H1 (cell line): ENCODE measurements at regions not wholly inside any gene's neighbourhood (a gene's known extent, or its start where the extent isn't known, plus 50 kb on each side); places are given as distances from the start of the nearest gene placed in this dataset.

Experiments
- CTCF ChIA-PET: fragments of 300-600 bp; sonication (Branson Sonifier 250); formaldehyde crosslinking; loops from one replicate; lab custom pipeline; 2021; ENCODE audit not compliant: partially characterized antibody; lab: Charles Lee
- POLR2A ChIA-PET: fragments of 300-600 bp; sonication (Branson Sonifier 250); formaldehyde crosslinking; loops from one replicate; lab custom pipeline; 2021; ENCODE audit warnings: inconsistent platforms; ENCODE audit not compliant: partially characterized antibody; lab: Charles Lee
- DNase-seq, 2 experiments: peaks; one replicate each; pipeline versions ENCODE4 v3.0.0 to v3.0.0-alpha.2; 2010 to 2022; ENCODE audit warnings: low spot score in 2 of 2, low read depth in 1 of 2, mixed read lengths in 1 of 2
- FAIRE-seq: peaks from 2 replicates; lab custom pipeline; 2011; peaks lifted over from hg19 to GRCh38; lab: Jason Lieb, UNC
- H2AFZ ChIP-seq: 2 replicates; pipeline ENCODE4 v1.8.1; 2012; ENCODE audit warnings: low read length, inconsistent platforms
- H2AK5ac ChIP-seq: 2 replicates; pipeline ENCODE4 v1.6.1; 2013; ENCODE audit warnings: low read depth, low read length
- H2BK120ac ChIP-seq: replicated peaks from 2 replicates; pipeline ENCODE3; 2013; ENCODE audit warnings: low read depth, low read length, inconsistent platforms
- H2BK12ac ChIP-seq: 2 replicates; pipeline ENCODE4 v1.6.1; 2013; ENCODE audit warnings: low read depth, low read length
- H2BK15ac ChIP-seq: 2 replicates; pipeline ENCODE4 v1.6.1; 2013; ENCODE audit warnings: low read length
- H2BK20ac ChIP-seq: 2 replicates; pipeline ENCODE4 v1.6.1; 2013; ENCODE audit warnings: low read length
- H2BK5ac ChIP-seq: 2 replicates; pipeline ENCODE4 v1.6.1; 2013; ENCODE audit warnings: low read depth, low read length
- H3K14ac ChIP-seq: 2 replicates; pipeline ENCODE4 v1.6.1; 2013; ENCODE audit warnings: inconsistent platforms; ENCODE audit not compliant: insufficient read length
- H3K18ac ChIP-seq: 2 replicates; pipeline ENCODE4 v1.6.1; 2013; ENCODE audit warnings: low read length; ENCODE audit errors: extremely low read depth
- H3K23ac ChIP-seq: 2 replicates; pipeline ENCODE4 v1.6.1; 2013; ENCODE audit warnings: inconsistent platforms; ENCODE audit not compliant: insufficient read length
- H3K23me2 ChIP-seq: 2 replicates; pipeline ENCODE4 v1.6.1; 2013; ENCODE audit warnings: low read depth, low read length
- H3K27ac ChIP-seq: 2 replicates; pipeline ENCODE4 v1.6.1; 2011; ENCODE audit warnings: low read depth, low read length, inconsistent platforms
- H3K27me3 ChIP-seq, 4 experiments: replicated peaks in 1 of 4; 1 replicate in 1 of 4; 2 replicates in 3 of 4; pipeline versions ENCODE4 v1.6.1 to v1.8.1; 2011 to 2013; ENCODE audit warnings: low read length in 3 of 4, mild to moderate bottlenecking in 3 of 4, inconsistent platforms in 2 of 4, mixed read lengths in 2 of 4, moderate library complexity in 1 of 4; ENCODE audit not compliant: control insufficient read depth in 3 of 4, insufficient read depth in 3 of 4; ENCODE audit errors: extremely low read depth in 1 of 4
- H3K36me3 ChIP-seq, 4 experiments: 2 replicates each; pipeline versions ENCODE4 v1.6.1 to v1.8.1; 2011 to 2013; ENCODE audit warnings: mild to moderate bottlenecking in 4 of 4, low read length in 3 of 4, moderate library complexity in 2 of 4, control low read depth in 1 of 4, inconsistent platforms in 1 of 4; ENCODE audit not compliant: insufficient read depth in 4 of 4, control insufficient read depth in 2 of 4
- H3K4ac ChIP-seq: replicated peaks from 2 replicates; pipeline ENCODE3; 2013; ENCODE audit warnings: low read length, low read depth, mixed read lengths, inconsistent platforms; ENCODE audit not compliant: insufficient read length
- H3K4me1 ChIP-seq, 4 experiments: replicated peaks in 1 of 4; 1 replicate in 1 of 4; 2 replicates in 3 of 4; pipeline versions ENCODE4 v1.6.1 to v1.8.1; 2011 to 2013; ENCODE audit warnings: low read length in 3 of 4, inconsistent platforms in 2 of 4, mixed read lengths in 1 of 4; ENCODE audit not compliant: insufficient read depth in 4 of 4, control insufficient read depth in 3 of 4
- H3K4me2 ChIP-seq, 2 experiments: 2 replicates each; pipeline versions ENCODE4 v1.6.1 to v1.8.1; 2011 to 2013; ENCODE audit warnings: low read depth in 2 of 2, low read length in 2 of 2, control low read depth in 1 of 2, inconsistent platforms in 1 of 2, mild to moderate bottlenecking in 1 of 2; ENCODE audit not compliant: insufficient read depth in 1 of 2
- H3K4me3 ChIP-seq, 4 experiments: fragments of 200-600, 300-600 bp in 1 of 4; sonication (generic), shearing (Covaris generic), sonication (Bioruptor Twin) in 1 of 4; 2 replicates each; pipeline versions ENCODE4 v1.5.1 to v1.8.1; 2011 to 2016; ENCODE audit warnings: low read length in 4 of 4, low read depth in 3 of 4, control low read depth in 2 of 4, inconsistent platforms in 2 of 4, mild to moderate bottlenecking in 2 of 4, mixed read lengths in 1 of 4, moderate library complexity in 1 of 4; ENCODE audit not compliant: insufficient read depth in 2 of 4; ENCODE audit errors: extremely low read depth in 1 of 4
- H3K56ac ChIP-seq: replicated peaks from 2 replicates; pipeline ENCODE3; 2013; ENCODE audit warnings: low read depth, mild to moderate bottlenecking, mixed read lengths, low read length, inconsistent platforms; ENCODE audit not compliant: insufficient read length
- H3K79me1 ChIP-seq: 2 replicates; pipeline ENCODE4 v1.6.1; 2013; ENCODE audit warnings: low read depth, low read length, control low read depth
- H3K79me2 ChIP-seq, 2 experiments: 2 replicates each; pipeline versions ENCODE4 v1.6.1 to v1.8.1; 2012 to 2013; ENCODE audit warnings: low read length in 2 of 2, mild to moderate bottlenecking in 2 of 2, inconsistent platforms in 1 of 2; ENCODE audit not compliant: insufficient read depth in 2 of 2, control insufficient read depth in 1 of 2
- H3K9ac ChIP-seq, 4 experiments: replicated peaks in 1 of 4; 1 replicate in 1 of 4; 2 replicates in 3 of 4; pipeline versions ENCODE4 v1.6.1 to v1.8.1; 2011 to 2013; ENCODE audit warnings: low read depth in 3 of 4, low read length in 3 of 4, control low read depth in 2 of 4, mild to moderate bottlenecking in 2 of 4, moderate library complexity in 2 of 4, inconsistent platforms in 1 of 4; ENCODE audit errors: extremely low read depth in 1 of 4
- H3K9me3 ChIP-seq, 2 experiments: 2 replicates each; pipeline versions ENCODE4 v1.6.1 to v1.8.1; 2012 to 2013; ENCODE audit warnings: mild to moderate bottlenecking in 2 of 2, moderate library complexity in 2 of 2, control low read depth in 1 of 2, inconsistent platforms in 1 of 2, low read depth in 1 of 2, low read length in 1 of 2, mixed read lengths in 1 of 2; ENCODE audit not compliant: insufficient read depth in 2 of 2
- H4K20me1 ChIP-seq, 2 experiments: replicated peaks in 1 of 2; 2 replicates each; pipeline versions ENCODE3 to v1.8.1; 2011 to 2013; ENCODE audit warnings: inconsistent platforms in 2 of 2, low read length in 2 of 2, mild to moderate bottlenecking in 1 of 2; ENCODE audit not compliant: insufficient read depth in 2 of 2, control insufficient read depth in 1 of 2
- H4K5ac ChIP-seq: 2 replicates; pipeline ENCODE4 v1.6.1; 2013; ENCODE audit warnings: low read length, low read depth, mixed read lengths, inconsistent platforms; ENCODE audit not compliant: insufficient read length
- H4K8ac ChIP-seq: 2 replicates; pipeline ENCODE4 v1.8.0; 2013; ENCODE audit warnings: mild to moderate bottlenecking, moderate library complexity, low read length, inconsistent platforms; ENCODE audit not compliant: insufficient read depth; ENCODE audit errors: extremely low read depth
- H4K91ac ChIP-seq: replicated peaks from 2 replicates; pipeline ENCODE3; 2013; ENCODE audit warnings: low read length, mixed read lengths, inconsistent platforms; ENCODE audit not compliant: insufficient read length
- ASH2L ChIP-seq: fragments of 200-600, 300-600 bp; sonication (generic); IDR thresholded peaks from one replicate; pipeline ENCODE4 v1.7.1; 2017; ENCODE audit warnings: low read length
- WGBS, 2 experiments: shearing (Covaris generic) in 1 of 2; methylation state at CpG; one replicate each; pipeline versions ENCODE4 v1.1.6 to v1.1.7; 2013 to 2015; ENCODE audit warnings: low lambda C conversion rate in 2 of 2, mixed read lengths in 2 of 2, inconsistent platforms in 1 of 2, low coverage in 1 of 2, missing lambda C conversion rate in 1 of 2; ENCODE audit not compliant: insufficient replicate concordance in 2 of 2, insufficient coverage in 1 of 2, insufficient read length in 1 of 2; ENCODE audit errors: extremely low coverage in 1 of 2, missing lambda C conversion rate in 1 of 2; 5-methylcytosine and 5-hydroxymethylcytosine counted together

GRCh38 chr5:167780177-167780576, 511.3 kb upstream of the WWC1 start:
- POLR2A ChIA-PET, result no interaction called here
- 88% methylated on average over 6 of the region's 6 CpGs; no CpG with 5 or more reads in 1 of the 2 experiments for WGBS, 2 experiments

More at GRCh38 chr5:167780177-167780576, 511.3 kb upstream of the WWC1 start:
- Histone ChIP-seq H2BK120ac (no peak overlapping the region), H4K20me1 (no peaks in the 10 kb centered on the region), H3K27ac (no peak overlapping the region), H2BK15ac (no peak overlapping the region), H3K4me1 (no peaks in the 10 kb centered on the region; a peak in 1 of 7 replicates), H2BK20ac (no peak overlapping the region), H3K4me3 (no peak overlapping the region), H3K79me1 (no peaks in the 10 kb centered on the region), H2AK5ac (no peak overlapping the region), H2BK12ac (no peak overlapping the region), H3K79me2 (no peaks in the 10 kb centered on the region), H3K14ac (no peak overlapping the region), H3K18ac (no peak overlapping the region), H3K23me2 (no peaks in the 10 kb centered on the region), H3K56ac (no peak overlapping the region), H3K4ac (no peak overlapping the region), H3K9ac (no peak overlapping the region), H3K9me3 (no peaks in the 10 kb centered on the region), H2BK5ac (no peak overlapping the region), H3K23ac (no peak overlapping the region), H4K8ac (no peak overlapping the region), H4K5ac (no peak overlapping the region), H3K27me3 (no peaks in the 10 kb centered on the region), H3K36me3 (no peaks in the 10 kb centered on the region), H4K91ac (no peak overlapping the region), H3K4me2 (no peak overlapping the region), H2AFZ (no peak overlapping the region)
- DNase-seq, result no peak
- CTCF ChIA-PET, result interaction anchor here (1.7 kb wide), 1 partner anchor 190 kb away, joined by 5 read pairs; no protein-coding TSS in a partner anchor
- no peak for TF ChIP-seq ASH2L
- FAIRE-seq, result no peak
